Hepatocyte (in vitro differentiated cells): ENCODE measurements at regions not wholly inside any gene's neighbourhood (a gene's known extent, or its start where the extent isn't known, plus 50 kb on each side); places are given as distances from the start of the nearest gene placed in this dataset.

Source experiments
- DNase-seq: peaks from one replicate; pipeline ENCODE4 v3.0.0-alpha.2; 2016; ENCODE audit warnings: low spot score
- H2AFZ ChIP-seq: fragments of 200-600 bp; sonication (generic); 2 replicates; pipeline ENCODE4 v1.6.0; 2016; ENCODE audit warnings: antibody characterized with exemption, mild to moderate bottlenecking
- H3K27ac ChIP-seq: fragments of 200-600 bp; sonication (generic); 2 replicates; pipeline ENCODE4 v1.5.1; 2016; ENCODE audit warnings: mild to moderate bottlenecking
- H3K27me3 ChIP-seq: fragments of 200-600 bp; sonication (generic); 2 replicates; pipeline ENCODE4 v1.6.1; 2016
- H3K36me3 ChIP-seq: fragments of 200-600 bp; sonication (generic); replicated peaks from 2 replicates; pipeline ENCODE4 v1.5.1; 2016; ENCODE audit warnings: low read depth; ENCODE audit not compliant: insufficient read depth
- H3K4me1 ChIP-seq: fragments of 200-600 bp; sonication (generic); 2 replicates; pipeline ENCODE4 v1.5.1; 2016; ENCODE audit warnings: mild to moderate bottlenecking, moderate library complexity; ENCODE audit not compliant: insufficient read depth
- H3K4me2 ChIP-seq: fragments of 200-600 bp; sonication (generic); 2 replicates; pipeline ENCODE4 v1.6.0; 2016
- H3K4me3 ChIP-seq: fragments of 200-600 bp; sonication (generic); 2 replicates; pipeline ENCODE4 v1.5.1; 2016; ENCODE audit warnings: mild to moderate bottlenecking
- H3K79me2 ChIP-seq: fragments of 200-600 bp; sonication (generic); 2 replicates; pipeline ENCODE4 v1.6.0; 2017; ENCODE audit warnings: mild to moderate bottlenecking
- H3K9me2 ChIP-seq: fragments of 200-600 bp; sonication (generic); replicated peaks from 2 replicates; pipeline ENCODE4 v1.6.0; 2017; ENCODE audit warnings: mild to moderate bottlenecking; ENCODE audit not compliant: insufficient read depth
- H3K9me3 ChIP-seq: fragments of 200-600 bp; sonication (generic); 2 replicates; pipeline ENCODE4 v1.5.1; 2016; ENCODE audit warnings: low read depth, mild to moderate bottlenecking
- H4K20me1 ChIP-seq: fragments of 200-600 bp; sonication (generic); 2 replicates; pipeline ENCODE4 v1.6.0; 2016; ENCODE audit warnings: mild to moderate bottlenecking; ENCODE audit not compliant: insufficient read depth, poor library complexity, severe bottlenecking
- CTCF ChIP-seq: fragments of 200-600 bp; sonication (generic); IDR thresholded peaks from 2 replicates; pipeline ENCODE4 v1.5.1; 2016; ENCODE audit warnings: antibody characterized with exemption, mild to moderate bottlenecking; ENCODE audit not compliant: poor library complexity
- EZH2 ChIP-seq: fragments of 200-600 bp; sonication (generic); IDR thresholded peaks from 2 replicates; pipeline ENCODE4 v1.6.1; 2016; ENCODE audit warnings: antibody characterized with exemption, mild to moderate bottlenecking, borderline replicate concordance
- EZH2phosphoT487 ChIP-seq: fragments of 200-600 bp; sonication (generic); IDR thresholded peaks from one replicate; pipeline ENCODE4 v1.6.1; 2018; ENCODE audit warnings: antibody characterized with exemption, mild to moderate bottlenecking, low read depth, moderate library complexity; ENCODE audit not compliant: unreplicated experiment, severe bottlenecking
- WGBS: methylation state at CpG from one replicate; pipeline ENCODE4 v1.1.6; 2016; ENCODE audit warnings: low lambda C conversion rate; ENCODE audit errors: missing lambda C conversion rate; 5-methylcytosine and 5-hydroxymethylcytosine counted together

- no peaks in the 10 kb centered on the region for H3K9me2 ChIP-seq
- H3K36me3 ChIP-seq: no peaks in the 10 kb centered on the region
- no peaks in the 10 kb centered on the region for H3K4me1 ChIP-seq
- no peaks in the 10 kb centered on the region for H3K9me3 ChIP-seq
- no peak overlapping the region for H3K27ac ChIP-seq
- H3K27me3 ChIP-seq: no peaks in the 10 kb centered on the region
- no peak for TF ChIP-seq EZH2
- no peak for TF ChIP-seq CTCF
- no peak for TF ChIP-seq EZH2phosphoT487
- 93% methylated on average over 5 of the region's 5 CpGs for WGBS
- DNase-seq: no peak
- no peaks in the 10 kb centered on the region for H4K20me1 ChIP-seq
- H3K79me2 ChIP-seq: no peaks in the 10 kb centered on the region
- no peak overlapping the region for H2AFZ ChIP-seq
- H3K4me3 ChIP-seq: no peak overlapping the region
- H3K4me2 ChIP-seq: no peak overlapping the region
Measured at GRCh38 chr1:166283600-166283999, 116.8 kb upstream of the FAM78B start.

- 85% methylated on average over 4 of the region's 4 CpGs for WGBS
- no peak overlapping the region for H3K4me3 ChIP-seq
- H3K4me1 ChIP-seq: no peaks in the 10 kb centered on the region
- H3K27me3 ChIP-seq: no peaks in the 10 kb centered on the region
- H3K79me2 ChIP-seq: no peaks in the 10 kb centered on the region
- no peaks in the 10 kb centered on the region for H3K36me3 ChIP-seq
- no peak overlapping the region for H2AFZ ChIP-seq
- no peaks in the 10 kb centered on the region for H3K9me2 ChIP-seq
- no peaks in the 10 kb centered on the region for H4K20me1 ChIP-seq
- H3K27ac ChIP-seq: no peak overlapping the region
- no peak overlapping the region for H3K4me2 ChIP-seq
- no peaks in the 10 kb centered on the region for H3K9me3 ChIP-seq
- TF ChIP-seq CTCF (no peak), EZH2phosphoT487 (no peak), EZH2 (no peak)
- no peak for DNase-seq
Measured at GRCh38 chr1:166289309-166290050, 122.7 kb upstream of the FAM78B start.

DNA sequence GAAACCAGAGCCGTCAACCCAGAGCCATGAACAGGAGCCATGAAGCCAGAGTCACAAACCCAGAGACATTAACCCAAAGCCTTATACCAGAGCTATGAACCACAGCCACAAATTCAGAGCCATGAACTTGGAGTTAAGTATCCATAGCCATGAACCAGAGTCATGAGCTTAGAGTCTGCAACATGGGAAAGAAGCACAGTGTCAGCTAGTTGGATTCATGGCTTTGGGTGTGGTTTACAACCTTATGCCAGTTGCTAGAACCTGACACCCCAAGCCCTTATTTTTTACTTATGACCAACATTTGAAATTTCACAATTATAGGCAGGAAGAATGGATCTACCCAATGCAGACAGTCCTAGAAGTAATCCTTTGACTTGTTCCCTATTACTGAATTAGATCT lies 128.9 kb upstream of the FAM78B start:
- Histone ChIP-seq H3K4me3 (no peak overlapping the region), H3K36me3 (no peaks in the 10 kb centered on the region), H2AFZ (no peak overlapping the region), H3K27ac (no peak overlapping the region), H4K20me1 (no peaks in the 10 kb centered on the region), H3K4me1 (no peaks in the 10 kb centered on the region), H3K9me3 (no peaks in the 10 kb centered on the region), H3K9me2 (no peaks in the 10 kb centered on the region), H3K79me2 (no peaks in the 10 kb centered on the region), H3K27me3 (no peaks in the 10 kb centered on the region), H3K4me2 (no peak overlapping the region)
- WGBS: 94% methylated on average over 1 of the region's 1 CpG
- no peak for DNase-seq
- TF ChIP-seq EZH2phosphoT487 (no peak), EZH2 (no peak), CTCF (no peak)
